ENCODE measurements at regions not wholly inside any gene's neighbourhood (a gene's known extent, or its start where the extent isn't known, plus 50 kb on each side); places are given as distances from the start of the nearest gene placed in this dataset.

- TF ChIP-seq YY1 (IDR thresholded peaks at IDR 0.05; ENCODE audit: low read depth) (no peak), RCOR1 (IDR thresholded peaks at IDR 0.05; ENCODE audit: low read length) (no peak)
Observed at GRCh38 chr4:120536884-120537283, 385.6 kb downstream of the PRDM5 start (continued).

- POLR2A ChIA-PET = no interaction called here
- no peak overlapping the region for H3K4me2 ChIP-seq
- TF ChIP-seq MXI1 (IDR thresholded peaks at IDR 0.05; ENCODE audit: low read depth, low read length) = no peak
- no peak for TF ChIP-seq RCOR1 (IDR thresholded peaks at IDR 0.05; ENCODE audit: low read length)
- no peak for TF ChIP-seq EZH2phosphoT487 (IDR thresholded peaks at IDR 0.05; ENCODE audit: borderline replicate concordance, low read depth)
- no peak for TF ChIP-seq RFX5 (IDR thresholded peaks at IDR 0.05; ENCODE audit: low read length)
- TF ChIP-seq GATA2 (CRISPR knock-in tag; IDR thresholded peaks at IDR 0.05) = no peak
- no peak for TF ChIP-seq NFIC (IDR thresholded peaks at IDR 0.05; ENCODE audit: borderline replicate concordance)
- TF ChIP-seq FOSL2 (IDR thresholded peaks at IDR 0.05; ENCODE audit: borderline replicate concordance, low read depth) = no peak
- no peak for TF ChIP-seq NRF1 (IDR thresholded peaks at IDR 0.05; ENCODE audit: low read depth, low read length)
- TF ChIP-seq TCF12 (IDR thresholded peaks at IDR 0.05) = no peak
- no peak for TF ChIP-seq FOXM1 (IDR thresholded peaks at IDR 0.05; ENCODE audit: low read depth)
- TF ChIP-seq POLR2AphosphoS5 (IDR thresholded peaks at IDR 0.05; ENCODE audit: low read depth, low read length) = no peak
- no peak for TF ChIP-seq SIN3A (IDR thresholded peaks at IDR 0.05; ENCODE audit: borderline replicate concordance, low read depth, low read length)
- no peak for TF ChIP-seq ELF1 (IDR thresholded peaks at IDR 0.05)
- TF ChIP-seq JUND (IDR thresholded peaks at IDR 0.05) = no peak
- TF ChIP-seq PBX3 (IDR thresholded peaks at IDR 0.05) = no peak
- no peak for TF ChIP-seq REST (IDR thresholded peaks at IDR 0.05; ENCODE audit: low read depth, low read length)
Observed at GRCh38 chr4:120528428-120528827, 394.1 kb downstream of the PRDM5 start.

More at GRCh38 chr4:120528428-120528827, 394.1 kb downstream of the PRDM5 start:
- no peaks in the 10 kb centered on the region for H3K79me2 ChIP-seq (ENCODE audit: insufficient read depth)
- no peak overlapping the region for H3K4me3 ChIP-seq (ENCODE audit: low read depth in 2 of 2, low read length in 1 of 2)
- H3K27me3 ChIP-seq (ENCODE audit: insufficient read depth) = no peaks in the 10 kb centered on the region
- CTCF ChIA-PET = no interaction called here
- no peaks in the 10 kb centered on the region for H3K9me2 ChIP-seq
- no peak overlapping the region for H2AFZ ChIP-seq (ENCODE audit: low read depth)
- H3K4me1 ChIP-seq (ENCODE audit: control insufficient read depth in 1 of 2, insufficient read depth in 2 of 2, low read depth in 1 of 2, low read length in 1 of 2) = no peaks in the 10 kb centered on the region
- H3K27ac ChIP-seq (ENCODE audit: low read depth in 2 of 2, low read length in 1 of 2) = no peak overlapping the region
- no peaks in the 10 kb centered on the region for H3K9me3 ChIP-seq
- no peak overlapping the region for H3K9ac ChIP-seq
- DNase-seq = no peak
- no peaks in the 10 kb centered on the region for H4K20me1 ChIP-seq (ENCODE audit: insufficient read depth)
- no peaks in the 10 kb centered on the region for H3K36me3 ChIP-seq (replicated peaks in 1 of 2; ENCODE audit: control insufficient read depth in 1 of 2, insufficient read depth in 2 of 2, low read length in 1 of 2)
- H3F3A ChIP-seq (replicated peaks; ENCODE audit: insufficient read depth) = no peaks in the 10 kb centered on the region
